RWPE1 (cell line): ENCODE measurements at regions not wholly inside any gene's neighbourhood (a gene's known extent, or its start where the extent isn't known, plus 50 kb on each side); places are given as distances from the start of the nearest gene placed in this dataset.

Experiments
- CTCF ChIA-PET: fragments of 350-600 bp; sonication (Branson Sonifier 250); formaldehyde crosslinking; extraction: SDS; loops from one replicate; lab custom pipeline; 2021; lab: Yijun Ruan, JAX
- POLR2A ChIA-PET: fragments of 400-600 bp; formaldehyde crosslinking; extraction: SDS; loops from one replicate; lab custom pipeline; 2020; ENCODE audit warnings: antibody characterized with exemption; ENCODE audit not compliant: low non-redundant PET; lab: Yijun Ruan, JAX
- DNase-seq: peaks from one replicate; pipeline ENCODE4 v3.0.0; 2012; ENCODE audit warnings: low spot score
- H3K27ac ChIP-seq: fragments of 450-650 bp; 2 replicates; pipeline ENCODE4 v1.5.1; 2017
- CTCF ChIP-seq: fragments of 450-650 bp; conservative IDR thresholded peaks from 2 replicates; pipeline ENCODE4 v1.5.1; 2017; ENCODE audit warnings: low read depth, mild to moderate bottlenecking

GRCh38 chr15:87781959-87782625, 474.4 kb downstream of the NTRK3 start:
- CTCF ChIA-PET = interaction anchor here (0.5 to 0.6 kb wide), 2 partner anchors 200 to 750 kb away, joined by 3 read pairs; no protein-coding TSS in a partner anchor
- no peak for TF ChIP-seq CTCF
- POLR2A ChIA-PET = no interaction called here
- no peak overlapping the region for H3K27ac ChIP-seq
- no peak for DNase-seq

- no peak for DNase-seq
- CTCF ChIA-PET = no interaction called here
- POLR2A ChIA-PET = no interaction called here
- no peak for TF ChIP-seq CTCF
- H3K27ac ChIP-seq = no peak overlapping the region
These were observed 476.8 kb downstream of the NTRK3 start for GRCh38 chr15:87779746-87780145.

- ChIA-PET POLR2A (no interaction called here), CTCF (no interaction called here)
- TF ChIP-seq CTCF = no peak
- no peak for DNase-seq
- H3K27ac ChIP-seq = no peak overlapping the region
These were observed 478.2 kb downstream of the NTRK3 start for GRCh38 chr15:87778358-87778757.

- TF ChIP-seq CTCF = no peak
- H3K27ac ChIP-seq = no peak overlapping the region
- ChIA-PET CTCF (no interaction called here), POLR2A (no interaction called here)
- no peak for DNase-seq
These were observed 479.4 kb downstream of the NTRK3 start for GRCh38 chr15:87777054-87777561.

- POLR2A ChIA-PET = no interaction called here
- no peak for DNase-seq
- CTCF ChIA-PET = no interaction called here
- H3K27ac ChIP-seq = no peak overlapping the region
- no peak for TF ChIP-seq CTCF
These were observed 489.0 kb downstream of the NTRK3 start for GRCh38 chr15:87767516-87767915.

GRCh38 chr15:87764461-87765240, 491.9 kb downstream of the NTRK3 start:
- ChIA-PET CTCF (no interaction called here), POLR2A (no interaction called here)
- no peak overlapping the region for H3K27ac ChIP-seq
- TF ChIP-seq CTCF = no peak
- peak; percentile 8 for DNase-seq
